HG03135 (cell line): ENCODE measurements at regions not wholly inside any gene's neighbourhood (a gene's known extent, or its start where the extent isn't known, plus 50 kb on each side); places are given as distances from the start of the nearest gene placed in this dataset.

Experiments used
- ATAC-seq: cut with Tn5 transposase; IDR thresholded peaks from one replicate; pipeline ENCODE4 v1.9.1; 2021; ENCODE audit warnings: mild to moderate bottlenecking, moderate library complexity; ENCODE audit not compliant: unreplicated experiment

DNA sequence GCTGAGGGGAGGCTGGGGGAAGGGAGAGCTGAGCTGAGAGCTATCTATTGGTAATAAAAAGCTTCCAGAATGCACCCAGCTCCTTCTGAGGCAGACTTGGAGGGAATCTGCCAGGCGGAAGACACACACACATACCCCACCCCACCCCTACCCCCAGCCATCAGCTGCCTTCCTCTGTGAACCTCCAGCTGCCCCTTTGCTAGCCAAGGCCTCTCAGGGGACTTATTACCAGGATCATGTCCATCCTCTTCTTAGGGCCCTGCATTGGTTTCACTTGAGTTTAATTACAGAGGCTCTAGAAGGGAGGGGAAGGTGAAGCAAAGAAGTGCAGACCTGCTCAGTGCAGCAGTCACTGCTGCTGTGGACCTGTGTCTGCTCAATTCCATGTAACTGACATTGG lies 156.4 kb downstream of the OMA1 start:
- no peak for ATAC-seq

DNA sequence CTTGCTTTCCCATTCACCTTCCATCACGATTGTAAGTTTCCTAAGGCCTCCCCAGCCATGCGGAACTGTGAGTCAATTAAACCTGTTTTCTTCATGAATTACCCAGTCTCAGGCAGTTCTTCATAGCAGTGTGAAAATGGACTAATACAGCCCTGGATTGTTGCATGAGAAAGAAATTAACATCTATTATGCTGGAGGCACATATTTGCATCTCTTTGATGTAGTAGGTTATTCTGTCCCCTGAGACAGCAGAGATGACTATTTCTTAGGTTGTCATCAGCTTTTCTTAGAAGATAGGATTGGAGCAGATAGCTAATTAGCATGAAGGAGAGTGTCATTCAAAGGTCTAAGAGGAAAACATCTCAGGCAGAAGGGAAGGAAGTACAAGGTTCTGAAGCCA lies 166.2 kb downstream of the OMA1 start:
- ATAC-seq = no peak

DNA sequence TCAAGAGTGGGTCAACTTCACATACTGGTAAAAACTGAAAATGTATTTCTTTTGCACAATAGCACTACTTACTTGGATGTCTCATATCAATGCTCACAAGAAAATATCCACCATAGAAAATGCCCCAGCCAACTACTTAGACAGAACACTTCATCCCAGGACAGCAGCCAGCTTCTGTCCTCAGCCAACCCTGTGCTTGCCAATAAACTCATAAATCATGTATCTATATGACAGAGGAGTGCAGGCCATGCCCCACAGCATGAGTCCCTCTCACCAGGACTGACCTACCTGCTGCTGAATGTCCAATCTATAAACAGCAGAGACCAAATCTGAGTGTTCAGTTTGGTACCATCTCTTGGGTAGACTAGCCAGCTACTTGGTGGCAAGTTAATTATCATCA lies 179.3 kb downstream of the OMA1 start:
- no peak for ATAC-seq

DNA sequence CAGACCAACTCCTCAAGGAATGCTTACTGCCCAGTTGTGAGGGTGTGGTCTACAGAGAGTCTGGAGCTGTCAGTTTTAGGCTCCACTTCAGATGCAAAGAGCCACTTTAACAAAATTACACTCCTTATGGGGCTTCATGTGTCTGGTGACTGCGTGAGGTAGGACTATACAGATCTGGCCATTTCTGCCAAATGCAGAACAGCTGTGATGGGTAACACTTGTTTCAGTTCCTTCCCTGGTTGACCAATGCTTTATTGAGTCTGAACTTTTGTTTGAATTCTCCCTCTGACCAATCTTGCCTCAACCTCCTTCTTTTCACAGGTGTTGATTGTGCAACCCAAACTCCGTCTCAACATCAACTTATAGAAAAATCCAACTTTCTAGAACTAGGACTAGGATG lies 181.2 kb downstream of the OMA1 start:
- ATAC-seq = no peak

DNA sequence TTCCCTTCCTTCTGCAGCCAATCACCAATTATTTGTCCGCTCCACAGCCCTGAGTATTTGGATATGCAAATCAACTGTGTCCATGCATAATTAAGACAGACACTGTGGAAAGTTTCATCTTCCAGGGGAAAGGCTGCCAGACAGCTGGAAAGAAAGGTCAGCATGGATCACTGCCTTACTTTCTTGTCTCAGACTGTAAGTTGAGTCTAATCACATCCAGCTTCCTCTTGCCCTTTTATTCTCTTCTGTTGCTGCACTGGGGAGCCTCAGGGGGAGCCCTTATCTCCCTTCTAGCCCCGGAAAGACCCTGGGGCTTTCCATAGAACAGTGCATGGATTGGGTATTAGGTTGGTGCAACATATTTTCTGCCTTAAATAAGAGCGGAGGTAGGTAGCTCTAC lies 182.9 kb downstream of the OMA1 start:
- no peak for ATAC-seq

DNA sequence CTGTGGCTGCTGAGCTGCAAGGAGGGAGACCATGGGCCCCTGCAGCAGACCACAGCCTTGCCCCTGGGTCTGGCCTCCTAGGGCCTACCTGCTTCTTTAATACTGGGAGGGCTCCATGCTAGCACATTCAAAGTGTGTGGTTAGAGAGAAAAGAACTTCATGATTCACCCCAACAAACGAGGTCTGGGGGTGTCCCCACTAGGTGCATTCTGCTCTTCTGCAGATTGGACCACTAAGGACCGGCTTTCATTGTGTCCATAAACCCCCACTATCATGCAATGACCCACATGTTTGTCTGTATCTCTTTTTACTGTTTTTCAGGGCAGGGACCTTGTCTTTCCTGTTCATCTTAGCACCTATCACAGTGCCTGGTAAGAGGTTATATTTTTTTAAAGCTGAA lies 185.4 kb downstream of the OMA1 start:
- ATAC-seq = no peak

DNA sequence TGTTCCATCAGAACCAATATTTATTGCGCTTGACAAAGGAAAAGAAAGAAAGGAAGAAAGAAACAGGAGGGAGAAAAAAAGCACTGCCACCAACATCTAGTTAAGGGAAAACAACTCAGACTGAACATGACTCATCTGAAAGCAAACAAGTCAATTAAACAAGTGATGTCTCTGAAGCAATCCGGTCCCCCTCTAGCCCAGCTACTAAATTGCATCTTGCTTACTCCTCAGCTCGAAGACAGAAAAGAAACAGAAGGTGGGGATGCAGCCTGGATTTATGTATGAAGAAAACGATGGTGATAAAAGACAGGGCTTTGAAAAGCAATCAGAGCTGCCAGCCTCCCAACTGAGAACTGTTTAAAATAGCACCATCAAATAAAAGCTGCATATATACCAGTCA lies 188.2 kb downstream of the OMA1 start:
- ATAC-seq = no peak

DNA sequence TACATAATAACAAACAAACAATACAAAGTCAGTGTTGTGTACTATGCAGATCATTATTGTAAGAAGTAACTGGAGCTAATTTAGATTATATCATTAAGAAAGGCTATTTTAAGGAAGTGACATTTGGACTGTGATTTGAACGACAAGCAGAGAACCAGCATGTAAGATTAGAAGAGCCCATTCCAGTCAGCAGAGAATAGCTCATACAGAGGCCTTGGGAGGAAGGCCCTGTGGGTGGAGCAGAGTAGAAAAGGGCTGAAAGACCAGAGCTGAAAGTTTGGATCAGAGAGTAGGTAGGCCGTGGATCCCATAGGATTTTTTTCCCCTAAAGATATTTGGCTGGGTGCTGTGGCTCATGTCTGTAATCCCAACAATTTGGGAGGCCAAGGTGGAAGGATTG lies 190.1 kb downstream of the OMA1 start:
- no peak for ATAC-seq

DNA sequence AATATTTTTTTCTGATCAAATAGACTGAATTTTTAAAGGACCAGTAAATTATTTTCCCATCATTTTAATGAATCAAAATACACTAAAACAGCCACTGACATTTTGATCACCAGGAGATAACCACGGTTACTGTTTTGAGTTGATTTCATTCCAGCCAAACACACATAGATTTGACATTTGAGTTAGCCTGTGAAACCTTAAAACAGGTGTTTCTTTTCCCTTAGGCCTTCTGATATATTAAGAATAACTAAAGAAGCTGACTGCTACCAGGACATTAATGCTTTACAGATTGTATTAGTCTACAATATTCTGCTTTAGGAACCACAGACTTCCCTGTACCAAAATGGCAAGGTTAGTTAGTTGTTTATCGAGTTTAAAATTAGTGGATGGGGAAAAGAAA lies 193.4 kb downstream of the OMA1 start:
- no peak for ATAC-seq

DNA sequence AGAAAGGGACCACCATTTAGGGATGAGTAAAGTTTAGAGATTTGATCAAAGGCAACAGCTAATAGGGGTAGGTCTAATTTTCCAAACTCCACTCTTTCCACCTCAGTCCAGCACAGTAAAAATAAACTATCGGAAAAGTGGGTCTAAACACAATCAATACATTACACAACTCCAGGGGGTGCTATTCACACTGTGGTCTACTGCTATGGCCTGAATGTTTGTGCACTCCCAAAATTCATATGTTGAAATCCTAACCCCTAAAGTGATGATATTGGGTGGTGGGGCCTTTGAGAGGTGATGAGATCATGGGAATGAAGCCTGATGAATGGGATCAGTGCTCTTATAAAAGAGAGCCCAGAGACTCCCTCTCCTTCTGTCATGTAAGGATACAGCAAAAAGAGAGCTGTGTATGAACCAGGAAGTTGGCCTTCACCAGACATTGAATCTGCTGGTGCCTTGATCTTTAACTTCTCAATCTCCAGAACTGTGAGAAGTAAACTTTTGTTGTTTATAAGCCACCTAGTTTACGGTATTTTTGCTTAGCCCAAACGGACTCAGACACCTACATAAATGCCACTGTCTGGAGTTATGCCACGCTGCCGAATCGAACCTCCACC lies 193.9 kb downstream of the OMA1 start:
- no peak for ATAC-seq

DNA sequence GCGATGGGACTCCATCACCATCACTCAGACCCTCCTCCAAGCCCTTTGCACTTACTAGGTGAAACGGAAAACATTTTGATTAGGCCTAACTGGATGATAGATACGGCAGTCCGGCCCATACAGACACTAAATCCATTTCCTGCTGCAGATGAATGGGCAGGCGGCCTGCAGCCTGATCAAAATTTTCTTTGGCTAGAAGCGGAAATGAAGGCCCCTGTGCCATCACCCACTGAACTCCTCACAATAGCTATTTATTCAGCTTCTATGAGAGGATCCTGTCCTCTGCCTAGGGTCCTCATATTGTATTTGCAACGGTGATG lies 200.5 kb downstream of the OMA1 start:
- ATAC-seq = no peak

DNA sequence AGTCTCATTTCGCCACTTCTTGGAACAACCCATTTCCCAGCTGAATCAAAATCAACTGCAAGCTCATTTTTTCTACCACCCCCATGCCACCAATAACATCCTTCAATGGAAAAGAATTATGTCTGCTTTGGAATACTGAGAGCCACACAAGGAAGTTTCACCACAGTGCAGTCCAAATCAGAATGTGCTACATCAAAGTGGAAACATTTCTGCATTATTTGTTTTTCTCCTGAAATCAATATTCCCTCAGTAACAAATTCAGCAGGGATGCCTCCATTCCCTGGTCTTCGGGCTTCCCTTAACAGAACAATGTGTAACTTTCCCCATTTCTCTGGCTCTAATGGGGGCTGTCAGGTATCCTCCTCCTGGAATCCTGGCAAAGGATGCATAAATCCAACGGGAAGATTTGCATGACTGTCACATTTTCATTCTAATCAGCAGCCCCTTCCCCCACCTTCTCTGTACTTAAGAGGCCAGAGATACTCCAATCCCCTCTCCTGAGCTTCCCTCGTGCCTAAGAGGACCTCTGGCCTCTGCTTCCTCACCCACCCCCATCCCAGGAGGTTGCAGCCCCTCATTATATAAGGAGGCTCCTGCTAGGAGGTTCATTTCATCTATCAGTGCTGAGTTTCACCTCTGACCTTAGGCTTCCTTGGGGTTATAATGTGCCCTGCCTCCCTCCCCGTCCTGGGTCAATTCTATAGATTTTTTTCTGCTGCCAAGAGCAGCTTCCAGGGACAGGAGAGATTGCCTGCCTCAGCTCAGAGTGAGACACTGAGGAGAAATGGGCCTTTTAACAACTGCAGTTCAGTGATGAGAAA lies 201.1 kb downstream of the OMA1 start:
- ATAC-seq = no peak

DNA sequence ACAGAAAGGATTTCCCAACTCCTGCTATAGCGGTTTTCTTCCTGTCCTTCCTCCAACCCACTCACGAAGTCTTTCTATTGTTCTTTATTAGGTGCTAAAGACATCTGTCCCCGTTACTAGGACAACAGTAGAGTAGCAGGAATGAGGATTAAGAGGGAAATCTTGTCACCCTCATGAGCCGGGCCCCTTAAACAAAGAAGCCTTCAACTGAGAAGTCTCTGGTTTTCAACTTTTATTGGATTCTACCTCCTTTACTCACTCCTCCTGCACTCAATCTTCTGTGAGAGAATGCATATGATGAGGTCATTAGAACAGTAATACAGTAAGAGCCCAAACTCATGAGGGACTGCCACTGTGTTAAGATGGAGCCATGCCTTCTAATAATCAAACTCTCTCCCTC lies 206.3 kb downstream of the OMA1 start:
- no peak for ATAC-seq

DNA sequence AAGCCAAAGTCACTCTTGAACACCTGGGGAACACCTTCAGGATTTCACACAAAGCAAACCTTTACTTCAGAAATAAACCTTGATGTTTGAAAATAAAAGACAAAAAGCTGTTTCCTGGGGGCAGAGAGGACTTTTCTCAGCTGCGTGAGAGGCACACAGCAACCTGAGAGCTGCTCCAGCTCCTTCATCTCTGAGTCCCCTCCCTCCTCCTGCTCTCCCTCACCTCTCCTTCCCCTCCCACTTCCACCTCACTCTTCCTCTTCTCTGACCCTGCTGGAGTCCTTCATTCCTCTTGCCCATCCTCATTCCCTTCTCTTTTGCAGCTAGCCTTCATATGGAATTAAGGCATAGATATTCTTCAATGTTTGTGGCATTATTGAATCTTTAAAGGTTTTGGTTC lies 208.4 kb downstream of the OMA1 start:
- no peak for ATAC-seq

DNA sequence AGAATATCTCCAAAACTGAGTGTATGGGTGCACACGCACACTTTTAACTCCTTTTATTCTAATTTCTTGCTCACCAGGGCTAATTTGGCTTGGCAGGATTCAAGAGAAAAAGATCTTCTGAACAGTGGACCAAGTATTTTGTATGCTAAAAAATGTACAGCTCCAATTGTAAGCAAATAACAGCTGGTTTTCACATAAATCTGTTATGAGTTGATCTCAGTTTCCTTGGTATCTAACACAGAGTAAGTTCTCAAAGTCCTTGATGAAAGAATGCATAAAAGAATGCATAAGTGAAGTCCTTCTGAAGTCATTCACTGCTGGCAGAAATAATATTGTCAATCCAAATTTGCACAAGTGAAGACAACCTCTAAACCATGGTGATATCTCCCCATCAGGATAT lies 213.0 kb downstream of the OMA1 start:
- ATAC-seq = no peak

DNA sequence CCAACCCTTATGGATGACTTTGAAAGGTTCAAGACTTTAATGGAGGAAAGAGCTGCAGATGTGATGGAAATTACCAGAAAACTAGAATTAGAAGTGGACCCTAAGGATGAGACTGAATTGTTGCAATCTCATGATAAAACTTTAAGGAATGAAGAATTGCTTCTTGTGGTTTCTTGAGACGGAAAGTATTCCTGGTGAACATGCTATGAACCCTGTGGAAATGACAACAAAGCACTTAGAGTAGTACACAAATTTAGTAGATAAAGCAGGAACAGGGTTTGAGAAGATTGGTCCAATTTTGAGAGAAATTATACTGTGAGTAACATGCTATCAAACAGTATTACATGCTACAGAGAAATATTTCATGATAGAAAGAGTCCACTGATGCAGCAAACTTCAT lies 215.4 kb downstream of the OMA1 start:
- ATAC-seq = no peak

DNA sequence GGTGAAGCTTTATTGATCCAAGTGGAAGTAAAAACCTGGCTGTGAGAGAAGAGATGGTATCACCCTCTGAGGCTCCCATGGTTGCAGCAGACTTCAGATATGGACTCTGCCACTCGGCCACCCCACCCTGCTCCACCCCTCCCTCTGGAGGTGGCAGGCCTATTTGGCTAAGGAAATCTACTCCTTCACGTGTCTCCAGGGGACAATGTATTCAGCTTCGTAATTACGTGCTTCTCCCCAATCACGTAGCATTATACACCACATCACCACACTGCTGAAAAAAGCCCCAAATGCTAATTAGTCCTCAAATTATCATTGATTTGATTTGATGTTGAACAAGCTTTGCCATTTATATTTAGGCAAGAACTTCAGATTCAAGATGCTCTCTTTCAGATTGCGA lies 220.7 kb downstream of the OMA1 start:
- ATAC-seq = no peak

DNA sequence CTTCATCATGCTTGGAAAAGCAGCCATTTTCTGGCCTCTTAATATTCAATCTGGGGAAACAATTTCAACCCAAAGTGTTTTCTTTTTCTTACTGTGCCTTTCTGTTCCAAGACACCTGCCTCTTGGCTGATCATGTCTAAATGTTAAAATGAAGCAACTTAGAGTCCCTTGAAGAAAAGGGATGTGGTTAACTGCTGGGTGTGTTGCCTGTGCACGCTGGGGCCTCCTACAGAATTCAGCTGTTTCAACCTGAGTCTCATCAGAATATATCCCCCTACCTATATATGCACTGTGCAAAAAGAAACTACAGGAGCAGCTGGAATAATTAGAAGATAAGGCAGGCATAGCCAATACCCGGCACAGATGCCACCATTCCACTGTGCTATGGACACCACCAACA lies 222.0 kb downstream of the OMA1 start:
- ATAC-seq = no peak

DNA sequence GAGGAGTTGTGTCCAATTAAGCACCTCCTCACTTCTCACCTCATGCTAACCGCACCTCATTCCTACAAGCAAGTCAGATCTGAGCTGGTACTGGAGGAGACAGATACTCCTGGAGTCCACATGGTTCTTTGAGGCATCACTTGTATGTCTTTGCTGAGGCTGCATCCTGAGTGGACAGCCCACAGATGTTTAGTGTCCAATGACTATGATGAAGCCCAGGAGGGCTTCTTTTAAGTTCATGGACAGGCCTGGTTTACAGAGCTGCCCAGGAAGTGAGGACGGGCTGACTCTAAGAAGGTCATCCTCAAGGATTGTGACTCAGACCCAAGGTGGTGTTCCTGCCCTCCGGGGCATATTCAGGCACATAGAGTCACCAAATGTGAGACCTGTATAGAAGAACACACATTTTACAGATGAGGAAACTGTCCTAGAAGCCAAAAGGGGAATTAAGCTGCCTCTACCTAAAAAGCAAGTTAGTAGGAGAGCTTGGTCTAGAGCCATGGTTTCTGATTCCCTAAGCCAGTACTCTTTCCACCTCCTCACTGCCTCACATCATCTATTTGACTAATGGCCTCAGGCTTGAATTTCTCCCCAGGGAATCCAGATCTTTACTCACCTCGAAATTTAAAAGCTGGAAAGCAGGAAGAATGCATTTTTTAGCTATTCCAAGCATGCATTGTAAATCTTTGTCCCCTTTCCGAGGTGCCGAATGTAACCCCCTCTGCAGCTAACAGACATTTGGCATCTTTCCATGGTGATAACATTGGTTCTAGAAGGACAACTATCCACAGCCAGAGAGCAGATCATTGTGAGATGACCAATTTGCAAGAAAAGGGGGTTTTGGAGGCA lies 228.1 kb downstream of the OMA1 start:
- no peak for ATAC-seq

DNA sequence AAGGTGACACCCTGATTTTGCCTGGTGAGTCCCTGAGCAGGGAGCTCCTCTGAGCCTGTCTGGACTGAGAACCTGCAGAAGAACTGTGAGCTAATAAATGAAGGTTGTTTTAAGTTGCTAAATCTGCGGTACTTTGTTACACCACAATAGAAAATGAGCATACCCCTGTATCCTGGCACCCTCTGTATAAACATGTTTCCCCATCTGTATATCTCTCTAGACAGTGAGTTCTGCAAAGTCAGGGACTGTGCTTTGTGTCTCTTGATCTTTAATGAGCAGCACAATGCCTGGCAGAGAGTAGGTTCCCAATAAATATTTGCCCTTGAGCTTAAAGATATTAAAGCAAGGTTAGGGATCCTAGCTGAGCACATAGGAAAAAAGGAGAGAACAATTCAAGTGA lies 228.8 kb downstream of the OMA1 start:
- ATAC-seq = no peak

DNA sequence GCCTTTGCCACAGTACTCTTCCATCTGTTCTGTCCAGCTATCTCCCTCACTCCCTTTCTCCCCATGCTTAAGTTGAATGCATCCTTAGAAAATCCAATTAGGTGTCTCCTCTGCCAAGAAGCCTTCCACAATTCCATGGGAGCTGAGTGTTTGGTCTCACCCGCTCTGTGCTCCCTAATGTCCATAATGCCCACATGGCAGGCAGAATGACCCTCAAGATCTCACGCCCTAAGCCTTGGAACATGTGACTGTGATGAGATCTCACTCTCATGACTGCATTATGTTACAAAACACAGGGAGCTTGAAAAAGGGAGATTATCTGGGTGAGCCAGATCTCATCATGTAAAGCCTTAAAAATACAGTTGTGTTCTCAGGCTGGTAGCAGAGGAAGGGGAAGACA lies 229.4 kb downstream of the OMA1 start:
- no peak for ATAC-seq

DNA sequence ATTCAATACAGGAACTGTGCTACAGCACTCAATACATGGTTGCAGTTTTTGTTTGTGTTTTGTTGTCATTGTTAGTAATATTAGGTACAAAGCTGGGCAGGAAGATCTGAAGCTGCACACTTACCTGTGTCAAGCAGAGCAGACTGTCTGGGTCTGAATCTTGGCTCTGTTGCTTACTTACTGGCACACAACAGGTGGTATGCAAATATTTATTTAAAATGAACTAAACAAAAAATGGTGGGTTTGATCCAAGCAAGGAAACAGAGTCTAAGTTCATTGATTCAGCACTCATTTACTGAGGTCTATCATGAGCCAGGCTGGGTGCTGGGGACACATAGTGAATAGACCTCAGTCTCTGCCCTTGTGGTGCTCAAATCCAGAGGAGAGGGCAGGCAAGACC lies 230.4 kb downstream of the OMA1 start:
- no peak for ATAC-seq
